KBM-7 (cell line): ENCODE measurements at regions not wholly inside any gene's neighbourhood (a gene's known extent, or its start where the extent isn't known, plus 50 kb on each side); places are given as distances from the start of the nearest gene placed in this dataset.

Source experiments
- DNase-seq: peaks from one replicate; pipeline ENCODE4 v3.0.0-alpha.2; 2015
- in situ Hi-C: fragments of 300-500 bp; cut with MboI; formaldehyde crosslinking; loops from 2 replicates; pipeline ENCODE4 v1.14.3; 2020; ENCODE audit warnings: low sequenced_read_pairs, low pct_unique_long_range_greater_than_20kb, mixed read lengths

GRCh38 chr19:29098863-29099481 lies 114.0 kb downstream of the UQCRFS1 start:
- in situ Hi-C loops, result no loop called here
- DNase-seq, result no peak

GRCh38 chr19:29098091-29098490 lies 114.9 kb downstream of the UQCRFS1 start:
- in situ Hi-C loops, result no loop called here

GRCh38 chr19:29096896-29097295 lies 116.1 kb downstream of the UQCRFS1 start:
- in situ Hi-C loops, result no loop called here
- DNase-seq, result no peak

More at GRCh38 chr19:29098091-29098490, 114.9 kb downstream of the UQCRFS1 start:
- no peak for DNase-seq

GRCh38 chr19:29093553-29093908 lies 119.4 kb downstream of the UQCRFS1 start:
- in situ Hi-C loops, result no loop called here
- no peak for DNase-seq

- DNase-seq, result no peak
- in situ Hi-C loops, result no loop called here
These were observed 120.0 kb downstream of the UQCRFS1 start for GRCh38 chr19:29092712-29093552.

GRCh38 chr19:29090783-29091526 lies 122.0 kb downstream of the UQCRFS1 start:
- DNase-seq, result no peak
- in situ Hi-C loops, result no loop called here

- in situ Hi-C loops, result no loop called here
- no peak for DNase-seq
These were observed 123.6 kb downstream of the UQCRFS1 start for GRCh38 chr19:29089315-29089870.

GRCh38 chr19:29088761-29089160 lies 124.2 kb downstream of the UQCRFS1 start:
- in situ Hi-C loops, result no loop called here
- no peak for DNase-seq

GRCh38 chr19:29086646-29087045 lies 126.3 kb downstream of the UQCRFS1 start:
- DNase-seq, result no peak
- in situ Hi-C loops, result no loop called here

GRCh38 chr19:29086182-29086581 lies 126.8 kb downstream of the UQCRFS1 start:
- in situ Hi-C loops, result no loop called here
- no peak for DNase-seq

GRCh38 chr19:29085630-29086029 lies 127.3 kb downstream of the UQCRFS1 start:
- no peak for DNase-seq
- in situ Hi-C loops, result no loop called here

GRCh38 chr19:29085206-29085605 lies 127.7 kb downstream of the UQCRFS1 start:
- no peak for DNase-seq
- in situ Hi-C loops, result no loop called here

GRCh38 chr19:29084266-29084665 lies 128.7 kb downstream of the UQCRFS1 start:
- DNase-seq, result peak; percentile 8
- in situ Hi-C loops, result no loop called here

- in situ Hi-C loops, result no loop called here
- DNase-seq, result no peak
These were observed 129.1 kb downstream of the UQCRFS1 start for GRCh38 chr19:29083863-29084262.

GRCh38 chr19:29079356-29080032 lies 133.5 kb downstream of the UQCRFS1 start:
- DNase-seq, result no peak
- in situ Hi-C loops, result no loop called here

GRCh38 chr19:29076963-29077362 lies 136.0 kb downstream of the UQCRFS1 start:
- in situ Hi-C loops, result no loop called here
- DNase-seq, result no peak

- in situ Hi-C loops, result no loop called here
These were observed 136.8 kb downstream of the UQCRFS1 start for GRCh38 chr19:29076161-29076560.

GRCh38 chr19:29075149-29075548 lies 137.8 kb downstream of the UQCRFS1 start:
- no peak for DNase-seq
- in situ Hi-C loops, result no loop called here

More at GRCh38 chr19:29076161-29076560, 136.8 kb downstream of the UQCRFS1 start:
- DNase-seq, result no peak

GRCh38 chr19:29074579-29074978 lies 138.4 kb downstream of the UQCRFS1 start:
- no peak for DNase-seq
- in situ Hi-C loops, result no loop called here
